Mesothelial cell of epicardium (in vitro differentiated cells): ENCODE measurements at regions not wholly inside any gene's neighbourhood (a gene's known extent, or its start where the extent isn't known, plus 50 kb on each side); places are given as distances from the start of the nearest gene placed in this dataset.

ENCODE experiments used
- DNase-seq, 2 experiments: peaks; one replicate each; pipeline ENCODE4 v3.0.0; 2021; ENCODE audit warnings: low spot score in 2 of 2; ENCODE audit not compliant: unreplicated experiment in 2 of 2
- H3K27ac Mint-ChIP-seq: 2 replicates; pipeline ENCODE4 v1.8.0; 2021; ENCODE audit warnings: mixed read lengths
- H3K27me3 Mint-ChIP-seq: 2 replicates; pipeline ENCODE4 v1.8.0; 2021; ENCODE audit warnings: low read depth, mixed read lengths
- H3K36me3 Mint-ChIP-seq: 2 replicates; pipeline ENCODE4 v1.8.0; 2021; ENCODE audit warnings: mixed read lengths
- H3K4me1 Mint-ChIP-seq: 2 replicates; pipeline ENCODE4 v1.8.0; 2021; ENCODE audit warnings: mixed read lengths
- H3K4me3 Mint-ChIP-seq: 2 replicates; pipeline ENCODE4 v1.8.0; 2021; ENCODE audit warnings: mild to moderate bottlenecking, moderate library complexity, mixed read lengths
- H3K9me3 Mint-ChIP-seq: 2 replicates; pipeline ENCODE4 v1.8.0; 2021; ENCODE audit warnings: mixed read lengths
- TF ChIP-seq, protein P1 (sequence below): fragments of 200-600 bp; sonication (generic); IDR thresholded peaks from one replicate; pipeline ENCODE4 v1.5.0; 2021; ENCODE audit warnings: antibody characterized with exemption; ENCODE audit not compliant: unreplicated experiment

DNA sequence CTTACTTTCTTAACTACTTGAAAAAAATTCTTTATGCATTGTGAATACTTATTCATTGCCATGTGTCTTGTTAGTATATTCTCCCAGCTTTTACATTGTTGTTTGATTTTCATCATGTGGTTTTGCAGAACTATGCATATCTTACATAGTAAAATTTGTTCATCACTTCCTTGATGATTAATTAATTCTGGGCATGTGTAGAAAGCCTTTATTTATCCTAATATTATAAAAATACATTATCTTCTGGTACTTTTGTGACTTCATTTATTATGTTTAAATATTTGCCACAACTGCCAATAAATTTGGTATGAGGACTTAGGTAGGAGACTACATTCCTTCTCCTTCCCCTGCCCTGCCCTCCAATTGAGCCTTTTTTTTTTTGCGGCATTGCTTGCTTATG, 166.0 kb upstream of the ZNF32 start:
- Mint-ChIP-seq H3K4me3 (no peak overlapping the region), H3K27me3 (no peaks in the 10 kb centered on the region), H3K4me1 (peaks cover 36% of the 10 kb centered on the region), H3K27ac (no peak overlapping the region), H3K36me3 (no peaks in the 10 kb centered on the region), H3K9me3 (no peaks in the 10 kb centered on the region)
- TF ChIP-seq, protein P1, sequence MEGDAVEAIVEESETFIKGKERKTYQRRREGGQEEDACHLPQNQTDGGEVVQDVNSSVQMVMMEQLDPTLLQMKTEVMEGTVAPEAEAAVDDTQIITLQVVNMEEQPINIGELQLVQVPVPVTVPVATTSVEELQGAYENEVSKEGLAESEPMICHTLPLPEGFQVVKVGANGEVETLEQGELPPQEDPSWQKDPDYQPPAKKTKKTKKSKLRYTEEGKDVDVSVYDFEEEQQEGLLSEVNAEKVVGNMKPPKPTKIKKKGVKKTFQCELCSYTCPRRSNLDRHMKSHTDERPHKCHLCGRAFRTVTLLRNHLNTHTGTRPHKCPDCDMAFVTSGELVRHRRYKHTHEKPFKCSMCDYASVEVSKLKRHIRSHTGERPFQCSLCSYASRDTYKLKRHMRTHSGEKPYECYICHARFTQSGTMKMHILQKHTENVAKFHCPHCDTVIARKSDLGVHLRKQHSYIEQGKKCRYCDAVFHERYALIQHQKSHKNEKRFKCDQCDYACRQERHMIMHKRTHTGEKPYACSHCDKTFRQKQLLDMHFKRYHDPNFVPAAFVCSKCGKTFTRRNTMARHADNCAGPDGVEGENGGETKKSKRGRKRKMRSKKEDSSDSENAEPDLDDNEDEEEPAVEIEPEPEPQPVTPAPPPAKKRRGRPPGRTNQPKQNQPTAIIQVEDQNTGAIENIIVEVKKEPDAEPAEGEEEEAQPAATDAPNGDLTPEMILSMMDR = no peak
- no peak for DNase-seq

DNA sequence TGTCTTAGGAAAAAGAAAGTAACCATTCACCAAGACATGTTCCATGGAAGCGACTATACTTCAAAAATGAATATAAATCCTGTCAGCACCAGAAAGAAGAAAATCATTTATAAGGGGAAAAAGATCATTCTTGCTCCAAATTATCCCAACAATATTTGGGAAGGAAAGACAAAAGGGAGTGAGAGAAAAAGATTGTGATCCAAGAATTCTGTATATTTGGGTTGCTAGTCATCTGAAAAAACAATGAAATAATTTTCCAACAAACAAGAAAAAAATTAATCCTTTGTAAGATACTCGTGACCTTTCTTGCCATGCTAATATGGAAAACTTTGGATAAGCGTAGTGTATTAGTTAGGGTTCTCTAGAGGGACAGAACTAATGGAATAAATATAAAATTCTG, 163.2 kb upstream of the ZNF32 start:
- peaks cover 37% of the 10 kb centered on the region for H3K4me1 Mint-ChIP-seq
- H3K36me3 Mint-ChIP-seq = no peaks in the 10 kb centered on the region
- TF ChIP-seq, protein P1 = no peak
- H3K27ac Mint-ChIP-seq = no peak overlapping the region
- no peaks in the 10 kb centered on the region for H3K9me3 Mint-ChIP-seq
- H3K27me3 Mint-ChIP-seq = no peaks in the 10 kb centered on the region
- no peak for DNase-seq
- H3K4me3 Mint-ChIP-seq = no peak overlapping the region

DNA sequence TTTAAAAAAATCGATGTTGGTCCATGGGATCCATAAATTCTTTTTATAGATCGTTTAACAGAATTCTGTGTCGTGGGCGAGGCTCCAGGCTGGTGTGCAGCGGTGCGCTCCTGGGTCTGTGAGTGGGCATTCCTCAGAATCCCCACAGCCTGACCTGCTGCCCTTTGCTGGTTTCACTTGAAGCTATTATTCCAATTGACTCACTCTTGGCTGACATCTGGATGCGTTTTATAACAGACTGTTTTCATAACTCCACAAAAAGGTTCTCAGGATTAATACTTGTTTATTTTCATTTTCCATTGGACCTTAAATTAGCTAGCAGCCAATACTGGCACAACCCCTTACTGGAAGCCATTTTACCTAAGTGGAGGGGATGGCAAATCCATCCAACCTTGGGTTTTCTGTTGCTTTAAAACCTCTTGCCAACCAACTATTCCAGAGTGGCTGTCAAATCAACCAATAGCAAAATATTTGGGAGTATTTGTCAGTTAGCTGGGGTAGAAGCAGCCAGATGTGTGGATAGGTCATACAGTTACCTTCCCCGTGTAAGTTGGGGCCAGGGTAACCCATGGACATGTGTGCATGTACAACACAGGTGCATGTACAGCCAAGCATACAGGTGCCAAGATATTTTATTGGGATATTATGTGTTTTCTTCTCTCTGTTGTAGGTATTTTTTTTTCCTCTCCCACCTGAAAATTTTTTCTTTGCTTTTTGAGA, 160.7 kb upstream of the ZNF32 start:
- Mint-ChIP-seq H3K27me3 (peaks cover 5% of the 10 kb centered on the region), H3K9me3 (no peaks in the 10 kb centered on the region), H3K4me1 (peaks cover 23% of the 10 kb centered on the region), H3K27ac (no peak overlapping the region), H3K4me3 (no peak overlapping the region), H3K36me3 (no peaks in the 10 kb centered on the region)
- no peak for DNase-seq
- TF ChIP-seq, protein P1 = no peak

DNA sequence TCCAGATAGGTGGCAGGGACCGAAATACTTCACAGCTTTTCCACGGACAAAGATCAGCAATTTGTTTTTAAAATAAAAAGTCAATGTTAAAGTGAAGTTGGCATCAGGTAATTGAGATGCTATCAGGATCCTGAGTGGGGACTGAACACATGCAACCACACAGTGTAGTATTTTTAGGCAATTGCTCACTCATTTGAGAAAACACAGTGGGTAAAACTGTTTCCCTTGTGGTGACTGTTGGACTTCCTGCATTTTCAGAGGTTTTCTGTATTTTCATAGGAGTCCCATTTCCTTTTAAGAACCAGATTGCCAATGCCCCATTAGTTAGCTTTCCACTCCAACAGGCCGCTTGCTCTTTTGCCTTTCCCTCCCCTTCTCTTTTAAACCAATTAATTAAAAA, 159.5 kb upstream of the ZNF32 start:
- H3K4me3 Mint-ChIP-seq = no peak overlapping the region
- no peaks in the 10 kb centered on the region for H3K36me3 Mint-ChIP-seq
- H3K9me3 Mint-ChIP-seq = no peaks in the 10 kb centered on the region
- TF ChIP-seq, protein P1 = no peak
- no peak overlapping the region for H3K27ac Mint-ChIP-seq
- DNase-seq = no peak
- H3K27me3 Mint-ChIP-seq = peaks cover 6% of the 10 kb centered on the region
- peaks cover 24% of the 10 kb centered on the region for H3K4me1 Mint-ChIP-seq

DNA sequence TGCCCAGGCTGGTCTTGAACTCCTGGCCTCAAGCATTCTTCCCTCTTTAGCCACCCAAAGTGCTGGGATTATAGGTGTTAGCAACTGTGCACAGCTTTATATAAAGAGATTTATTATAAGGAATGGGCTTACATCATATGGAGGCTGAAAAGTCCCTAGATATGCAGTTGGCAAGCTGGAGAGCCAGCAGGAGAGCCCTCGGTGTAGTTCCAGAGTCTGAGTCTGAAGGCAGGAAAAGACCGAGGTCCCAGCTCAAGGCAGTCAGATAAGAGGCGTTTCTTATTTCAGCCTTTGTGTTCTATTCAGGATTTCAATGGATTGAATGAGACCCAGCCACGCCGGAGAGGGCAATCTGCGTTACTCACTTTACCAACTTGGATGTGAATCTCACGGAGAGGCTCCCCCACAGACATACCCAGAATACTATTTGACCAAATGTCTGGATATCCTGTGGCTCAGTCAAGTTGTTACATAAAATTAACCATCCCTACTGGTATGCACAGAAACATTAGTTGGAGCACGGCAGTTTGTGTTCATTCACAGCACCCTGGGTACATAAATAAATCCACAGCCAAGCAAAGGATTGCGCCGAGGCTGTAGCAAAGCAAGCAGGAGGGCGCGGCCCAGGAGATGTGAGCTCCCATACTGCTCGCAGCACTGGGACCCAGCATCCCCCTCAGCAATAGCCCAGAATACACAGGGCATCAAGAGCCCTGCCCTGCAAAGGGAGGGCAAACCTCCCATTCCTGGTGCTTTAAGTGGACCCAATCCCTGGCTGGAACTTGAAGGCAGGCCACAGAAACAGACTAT, 158.4 kb upstream of the ZNF32 start:
- Mint-ChIP-seq H3K36me3 (no peaks in the 10 kb centered on the region), H3K9me3 (no peaks in the 10 kb centered on the region), H3K27me3 (peaks cover 7% of the 10 kb centered on the region), H3K4me1 (peaks cover 24% of the 10 kb centered on the region), H3K4me3 (no peak overlapping the region), H3K27ac (no peak overlapping the region)
- no peak for DNase-seq
- TF ChIP-seq, protein P1 = no peak
